ENCODE measurements at regions not wholly inside any gene's neighbourhood (a gene's known extent, or its start where the extent isn't known, plus 50 kb on each side); places are given as distances from the start of the nearest gene placed in this dataset.

DNA sequence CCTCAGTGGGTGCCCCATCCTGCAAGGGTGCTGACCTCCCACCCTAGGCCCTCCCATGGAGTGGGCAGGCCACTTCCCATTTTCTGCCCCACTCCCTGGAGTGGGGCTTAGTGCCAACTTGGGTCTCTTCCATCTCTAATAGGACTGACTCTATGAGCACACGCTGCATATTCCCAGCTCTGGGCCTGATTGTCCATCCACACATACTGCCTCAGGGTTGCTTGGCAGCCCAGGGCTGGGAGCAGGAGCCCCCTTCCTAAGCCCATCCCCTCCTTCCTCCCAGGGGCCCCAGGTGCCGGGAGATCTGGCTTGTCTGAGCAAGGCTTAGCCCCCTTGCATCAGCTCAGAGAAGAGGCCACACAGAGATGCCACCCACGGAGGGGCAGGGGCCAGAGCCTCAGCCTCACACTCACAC, 55.1 kb downstream of the PJA1 start:
- no peak for DNase-seq

DNA sequence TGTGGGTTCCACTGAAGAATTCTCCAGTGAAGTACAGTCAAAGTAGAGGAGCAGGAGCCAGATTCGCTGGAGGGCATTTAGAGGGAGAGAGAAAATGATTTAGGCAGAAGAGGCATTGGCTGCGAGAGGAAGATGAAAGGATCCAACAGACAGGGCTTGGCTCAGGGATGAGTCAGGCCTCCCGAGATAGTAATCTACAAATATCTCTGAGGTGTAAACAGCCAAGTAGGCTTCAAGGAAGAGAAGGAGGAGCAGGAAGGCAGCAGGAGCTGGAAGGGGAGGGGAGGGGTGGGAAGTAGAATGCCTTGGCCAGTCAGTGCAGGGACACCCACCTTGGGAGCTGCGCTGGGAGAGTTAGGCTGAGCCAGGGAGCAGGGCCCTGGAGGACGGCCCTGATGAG, 55.5 kb downstream of the PJA1 start:
- peak in 1 of 56 donors; percentile 3 for DNase-seq

DNA sequence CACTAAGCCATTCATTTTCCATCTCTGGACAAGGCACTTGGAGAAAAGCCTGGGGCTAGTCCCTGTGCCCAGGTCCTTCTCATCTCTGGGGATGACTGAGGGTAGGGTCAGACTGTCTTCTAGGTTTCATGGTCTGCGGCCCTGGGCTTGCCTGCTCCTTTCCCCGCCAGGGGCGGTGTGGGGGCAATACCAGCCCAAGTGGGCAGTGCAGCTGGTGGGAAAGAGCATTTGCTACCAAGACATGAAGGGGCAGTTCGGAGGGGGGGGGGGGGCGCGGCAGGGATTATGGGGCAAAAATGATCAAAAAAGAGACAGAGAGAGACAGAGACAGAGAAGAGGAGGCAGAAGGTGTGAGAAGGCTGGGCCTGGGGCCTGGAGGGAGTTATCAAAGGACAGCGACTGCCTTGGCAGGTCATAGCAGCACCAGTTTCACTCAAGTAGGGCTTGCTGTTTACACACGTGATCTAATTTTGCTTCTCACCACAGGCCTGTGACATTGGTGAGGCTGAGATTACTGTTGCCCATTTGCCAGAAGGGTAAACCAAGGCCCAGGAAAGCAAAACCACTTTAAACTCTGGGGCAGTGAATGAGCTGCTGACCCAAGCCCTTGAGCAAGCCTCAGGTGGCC, 56.1 kb downstream of the PJA1 start:
- DNase-seq: no peak

DNA sequence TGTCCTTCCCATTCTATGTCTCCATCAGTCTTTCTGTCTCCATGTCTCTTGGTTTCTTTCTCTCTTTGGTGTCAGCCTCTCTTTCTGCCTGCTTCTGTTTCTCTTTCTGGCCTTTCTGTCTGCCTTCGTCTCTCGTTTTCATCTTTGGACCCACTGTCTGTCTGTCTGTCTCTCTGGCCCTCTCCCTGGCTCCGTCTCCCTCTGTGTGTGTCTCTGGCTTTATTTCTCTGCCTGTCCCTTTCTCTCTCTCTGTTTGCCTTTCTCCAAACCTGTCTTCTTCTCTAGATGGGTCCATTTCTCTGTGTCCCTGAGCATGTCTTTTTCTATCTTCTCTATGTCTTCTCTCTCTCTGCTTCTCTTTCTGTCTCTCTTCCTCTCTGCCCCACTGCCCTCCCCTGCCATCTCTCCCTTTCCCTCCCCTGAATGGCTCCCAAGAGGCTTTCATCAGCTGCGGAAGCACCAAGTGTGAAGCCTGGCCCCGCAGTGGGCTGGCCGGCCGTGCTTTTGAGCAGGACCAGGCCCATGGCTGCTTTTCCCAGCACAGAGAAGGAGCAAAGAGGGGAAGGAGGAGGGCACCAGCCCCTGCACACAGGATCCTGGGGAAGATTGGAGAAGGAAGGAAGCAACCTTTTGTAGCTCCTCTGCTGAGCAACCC, 57.4 kb downstream of the PJA1 start:
- DNase-seq: no peak

DNA sequence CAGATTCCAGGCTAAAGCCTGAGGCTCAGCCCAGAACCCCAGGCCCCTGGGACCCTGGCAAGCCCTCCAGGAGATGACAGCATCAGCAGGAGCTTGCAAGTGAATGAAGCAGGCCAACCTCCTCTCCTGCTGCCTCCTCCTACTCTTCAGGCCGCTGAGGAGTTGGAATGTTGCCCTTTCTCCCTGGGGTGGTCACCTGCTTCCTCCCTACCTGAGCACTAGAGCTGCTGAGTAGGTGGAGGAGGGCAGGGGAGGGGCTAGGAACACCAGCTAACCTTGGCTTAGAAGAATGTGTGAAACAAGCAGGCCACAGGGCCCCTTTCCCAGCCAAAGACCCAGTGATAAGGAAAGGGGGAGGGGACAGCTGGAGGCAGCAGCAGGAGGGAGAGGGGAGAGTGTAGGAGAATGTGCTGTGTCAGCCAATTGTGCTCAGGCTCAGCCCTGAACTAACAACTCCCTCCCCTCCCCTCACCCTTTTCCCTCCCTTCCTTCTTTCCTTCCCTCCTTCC, 58.0 kb downstream of the PJA1 start:
- no peak for DNase-seq

DNA sequence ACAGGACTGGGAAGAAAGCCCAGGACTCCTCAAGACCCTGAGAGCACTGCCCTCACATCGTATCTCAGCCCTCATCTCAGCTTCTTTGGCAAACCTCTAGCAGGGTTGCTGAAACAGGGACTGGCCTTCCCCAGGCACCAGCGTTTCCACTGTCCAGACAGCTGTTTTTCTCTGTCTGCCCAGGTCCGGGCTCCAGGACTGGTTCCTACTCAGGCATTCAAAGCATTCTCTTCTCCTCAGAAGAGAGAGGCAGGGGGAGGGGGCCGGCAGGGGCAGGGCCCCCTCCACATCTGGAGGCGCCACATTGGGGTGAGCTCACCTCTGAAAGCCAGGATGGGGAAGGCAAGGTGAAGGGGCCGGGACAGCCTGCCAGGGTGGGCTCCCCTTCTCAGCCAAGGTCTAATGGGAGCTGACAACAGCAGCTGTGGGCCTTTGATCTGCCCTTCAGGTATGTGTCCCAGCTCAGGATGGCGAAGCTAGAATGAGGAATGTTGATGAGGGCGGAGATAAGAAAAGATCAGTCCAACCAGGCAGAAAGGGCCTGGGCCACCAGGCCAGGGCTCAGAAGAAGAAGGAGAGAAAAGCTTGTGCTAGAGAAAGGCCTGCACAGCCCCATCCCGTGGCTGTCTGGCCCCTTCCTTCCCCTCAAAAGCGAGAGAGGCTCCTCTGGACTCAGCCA, 60.4 kb downstream of the PJA1 start:
- DNase-seq: no peak

DNA sequence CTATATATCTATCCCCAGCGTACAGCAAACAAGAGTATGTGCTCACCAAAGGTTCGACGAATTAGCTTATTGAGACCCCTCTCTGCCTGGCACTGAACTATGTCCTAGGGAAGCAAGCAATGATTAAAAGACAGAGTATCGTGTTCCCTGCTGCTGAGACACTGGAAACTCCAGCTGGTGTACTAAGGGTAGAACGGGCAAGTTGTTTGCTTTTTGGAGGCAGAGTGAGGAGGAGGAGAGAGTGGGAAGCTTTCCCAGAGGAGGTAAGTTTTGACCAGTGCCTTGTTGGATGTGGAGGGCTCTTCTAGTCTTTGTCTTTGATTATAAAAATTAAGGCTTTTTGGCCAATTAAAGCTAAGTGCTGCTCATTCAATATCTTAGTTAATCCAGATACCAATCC, 61.7 kb downstream of the PJA1 start:
- no peak for DNase-seq

DNA sequence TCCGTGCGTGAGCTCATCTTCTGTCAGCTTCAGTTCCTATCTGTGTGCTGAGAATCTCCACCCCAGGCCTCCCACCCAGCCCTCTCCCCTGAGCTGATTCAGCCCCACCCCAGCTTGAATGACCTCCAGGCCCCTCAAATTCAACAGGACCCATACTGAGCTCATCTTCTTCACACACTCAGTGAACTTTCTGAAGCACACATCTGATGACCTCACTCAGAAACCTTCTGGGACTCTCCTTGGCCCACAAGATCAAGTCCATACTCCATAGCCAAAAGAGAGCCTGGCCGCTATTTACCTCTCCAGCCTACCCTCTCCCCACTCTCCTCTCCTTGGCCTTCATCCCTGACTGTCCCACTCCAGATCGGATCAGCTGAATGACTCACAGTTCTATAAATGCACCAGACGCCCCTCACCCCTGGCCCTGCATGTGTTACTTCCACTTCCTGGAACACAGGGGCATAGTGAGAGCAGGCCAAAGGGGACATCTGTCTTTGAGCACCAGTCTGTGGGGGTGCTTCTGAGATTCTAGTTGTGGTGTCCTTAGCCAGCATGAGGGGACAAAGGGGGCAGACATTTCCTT, 62.5 kb downstream of the PJA1 start:
- DNase-seq: no peak

DNA sequence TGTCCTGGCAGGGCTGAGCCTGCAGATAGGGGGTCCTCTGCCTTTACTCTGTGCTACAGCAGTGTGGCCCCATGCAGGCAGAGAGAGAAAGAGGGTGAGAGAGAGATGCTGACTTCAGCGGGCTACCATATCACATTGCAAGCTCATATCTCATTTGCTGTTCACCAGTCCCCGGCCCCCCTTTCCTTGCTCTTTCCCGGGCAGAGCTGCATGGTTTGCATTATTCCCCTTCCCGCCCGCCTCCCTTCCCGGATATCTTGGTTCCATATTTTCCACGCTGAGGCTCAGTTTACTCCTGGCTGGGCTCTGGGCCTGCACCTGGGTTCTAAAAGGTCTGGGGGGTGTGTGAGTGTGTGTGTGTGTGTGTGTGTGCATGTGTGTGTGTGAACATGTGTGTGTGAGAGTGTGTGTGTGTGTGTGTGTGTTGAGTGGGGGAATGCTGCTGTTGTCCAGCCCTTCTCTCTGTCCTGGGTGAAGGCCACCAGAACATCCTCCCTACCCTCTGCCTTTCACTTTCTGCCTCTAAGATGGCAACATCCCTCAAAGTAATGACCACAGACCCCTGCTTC, 63.5 kb downstream of the PJA1 start:
- DNase-seq: no peak

DNA sequence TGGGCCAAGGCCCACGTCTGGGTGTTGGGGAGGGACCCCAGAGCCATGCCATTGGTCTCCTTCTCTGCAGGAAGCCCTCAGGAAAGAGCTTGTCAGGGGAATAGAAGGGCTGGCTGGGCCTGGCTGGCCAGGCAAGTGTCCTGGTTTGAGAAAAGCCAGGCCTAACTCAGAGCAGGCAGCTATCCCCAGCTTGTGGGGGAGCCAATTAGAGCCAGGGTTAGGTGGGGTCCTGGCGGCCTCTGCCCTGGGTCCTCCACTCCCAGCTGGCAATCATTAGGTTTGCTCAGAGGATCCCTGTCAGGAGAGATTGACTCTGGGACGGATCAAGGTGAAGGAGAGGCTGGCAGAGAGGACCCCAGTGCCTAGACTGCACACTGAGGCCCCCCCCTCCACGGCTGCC, 64.8 kb downstream of the PJA1 start:
- no peak for DNase-seq

DNA sequence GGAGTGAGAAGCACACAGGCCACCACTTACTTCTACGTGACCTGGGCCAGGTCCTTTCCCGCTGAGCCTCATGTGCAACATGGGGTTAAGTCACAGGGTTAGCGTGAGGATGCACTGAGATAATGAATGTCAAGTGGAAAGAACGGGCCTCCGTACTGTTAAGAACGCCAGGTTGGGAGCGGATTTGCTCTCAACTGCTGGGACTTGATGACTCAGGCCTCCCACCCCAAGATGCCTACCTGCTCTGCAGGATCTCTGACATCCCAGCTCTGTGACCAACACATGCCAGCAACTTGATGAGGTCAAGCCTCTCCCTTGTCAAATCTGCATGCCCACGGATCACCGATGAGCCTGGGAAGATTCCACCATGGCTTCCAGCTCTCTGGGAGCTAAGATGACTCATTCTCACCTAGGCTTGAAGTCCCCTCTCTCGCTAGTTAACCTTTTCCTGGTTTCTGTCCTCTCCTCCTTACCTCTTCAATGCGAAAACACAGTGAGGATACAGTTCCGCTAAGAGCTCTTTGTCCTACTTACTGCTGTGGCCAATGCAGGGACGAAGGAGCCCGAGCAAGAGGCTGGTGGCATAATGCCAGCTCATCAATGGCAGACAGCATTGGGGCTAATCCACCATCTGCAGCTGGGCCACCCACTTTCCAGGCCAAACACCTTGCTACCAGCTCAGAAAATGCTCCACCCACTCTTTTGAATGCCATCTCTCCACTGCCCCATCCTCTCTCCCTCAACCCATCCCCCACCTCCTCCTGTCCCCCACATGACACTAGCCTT, 67.6 kb downstream of the PJA1 start:
- DNase-seq: no peak

DNA sequence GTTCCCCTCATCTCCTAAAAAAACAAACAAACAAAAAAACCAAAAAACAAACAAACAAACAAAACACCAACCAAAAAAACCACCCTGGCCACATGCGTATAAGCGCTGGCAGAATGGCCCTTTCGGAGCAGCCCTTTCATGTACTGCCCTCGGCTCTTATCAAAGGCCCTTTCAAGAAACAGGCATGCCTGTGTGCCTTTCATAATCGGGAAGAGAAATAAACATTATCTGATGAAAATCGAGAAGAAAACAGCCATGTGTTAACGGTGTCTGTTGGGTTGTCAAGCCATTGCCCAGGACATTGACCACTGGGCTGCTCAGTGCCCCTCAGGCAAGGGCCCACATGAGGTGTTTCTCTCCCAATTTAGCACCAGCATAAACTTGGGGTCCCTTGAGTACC, 68.3 kb downstream of the PJA1 start:
- peak in 1 of 56 donors; percentile 0 for DNase-seq

DNA sequence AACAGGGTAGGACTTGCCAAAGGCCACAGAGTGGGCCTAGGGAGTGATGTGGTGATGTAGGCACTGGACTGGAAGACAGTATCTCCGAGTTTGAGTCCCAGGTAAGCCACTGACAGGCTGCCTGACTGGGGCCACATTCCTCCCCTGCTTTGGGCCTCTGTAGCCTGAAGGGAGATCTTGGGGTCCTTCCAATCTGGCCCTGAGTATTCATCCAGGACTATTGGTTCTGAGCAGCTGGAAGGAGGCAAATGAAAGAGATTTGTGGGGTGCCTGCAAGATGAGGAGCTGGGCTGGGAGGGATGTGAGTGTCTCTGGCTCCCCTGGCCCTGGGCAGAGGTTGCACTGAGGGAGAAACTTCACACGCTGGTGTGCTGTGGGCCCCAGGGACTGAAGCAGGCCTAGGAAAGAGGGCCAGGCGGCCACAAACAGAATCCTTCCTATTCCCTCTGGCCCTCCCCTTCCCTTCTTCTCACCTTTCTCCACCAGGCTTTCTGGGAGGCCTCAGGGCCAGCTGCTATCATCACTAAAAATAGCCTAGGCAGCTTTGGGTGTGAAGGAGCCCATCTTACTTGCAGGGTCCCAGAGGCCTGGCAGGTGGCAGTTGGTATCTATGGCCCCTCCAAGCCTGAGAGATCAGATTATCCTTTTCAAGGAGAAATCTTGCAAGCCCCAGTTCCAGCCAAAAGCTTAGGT, 70.1 kb downstream of the PJA1 start:
- DNase-seq: no peak

DNA sequence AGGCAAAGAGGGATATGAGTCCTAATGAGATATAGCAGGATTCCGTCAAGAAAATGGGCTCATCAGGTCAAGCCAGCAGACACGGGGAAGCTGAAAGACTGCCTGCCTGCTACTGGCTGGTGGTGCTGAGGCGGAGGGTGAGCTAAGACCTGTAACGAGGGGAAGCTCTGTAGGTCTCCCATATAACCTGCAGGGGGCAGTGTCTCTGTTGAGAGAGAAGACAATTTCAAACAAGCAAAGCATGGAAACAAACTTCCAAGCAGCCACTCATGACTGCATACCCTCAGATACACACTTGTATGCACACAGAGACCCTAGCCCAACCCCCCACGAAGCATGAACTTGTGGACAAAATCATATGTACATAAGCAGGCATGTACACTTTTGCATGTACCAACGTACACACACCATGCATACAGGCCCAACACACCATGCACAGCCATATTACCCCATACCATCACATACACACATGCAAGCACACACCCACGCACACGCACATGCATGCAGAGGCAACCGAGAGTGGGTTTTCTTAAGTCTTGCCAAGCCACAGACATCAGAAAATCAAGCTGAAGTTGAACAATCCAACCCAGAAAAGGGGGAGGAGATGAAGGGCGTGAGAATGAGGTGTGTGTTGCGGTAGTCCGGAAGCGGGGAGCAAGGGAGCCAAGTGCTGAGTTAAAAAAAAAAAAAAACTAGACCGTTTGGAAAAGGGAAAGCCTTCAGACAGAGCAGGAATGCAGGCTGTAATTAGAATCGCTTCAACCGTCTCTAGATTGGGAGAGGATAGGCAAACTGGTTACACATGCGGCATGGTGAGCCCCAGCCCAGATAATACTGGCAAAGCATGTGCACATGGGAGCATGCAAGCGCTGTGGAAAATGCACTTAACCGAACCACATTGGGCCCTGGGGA, 71.0 kb downstream of the PJA1 start:
- DNase-seq: peak in 28 of 56 donors; percentile 1 to 65 (median 8)

DNA sequence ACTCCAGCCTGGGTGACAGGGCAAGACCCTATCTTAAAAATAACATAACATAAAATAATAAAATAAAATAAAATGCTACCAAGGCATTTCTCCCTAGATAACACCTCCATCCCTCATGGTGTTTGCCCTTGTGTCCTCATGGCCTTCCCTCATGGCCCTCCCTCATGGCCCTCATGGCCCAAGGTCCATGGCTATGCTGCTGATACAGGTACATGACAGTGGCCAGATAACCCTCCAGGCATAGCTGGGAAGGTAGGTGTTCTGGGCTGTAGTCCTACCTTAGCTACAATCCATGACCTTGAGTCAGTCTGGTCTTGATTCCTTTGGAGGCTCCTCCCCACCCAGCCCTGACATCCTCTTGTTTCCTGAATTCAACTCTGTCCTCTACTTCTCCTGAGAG, 75.2 kb downstream of the PJA1 start:
- DNase-seq: no peak

DNA sequence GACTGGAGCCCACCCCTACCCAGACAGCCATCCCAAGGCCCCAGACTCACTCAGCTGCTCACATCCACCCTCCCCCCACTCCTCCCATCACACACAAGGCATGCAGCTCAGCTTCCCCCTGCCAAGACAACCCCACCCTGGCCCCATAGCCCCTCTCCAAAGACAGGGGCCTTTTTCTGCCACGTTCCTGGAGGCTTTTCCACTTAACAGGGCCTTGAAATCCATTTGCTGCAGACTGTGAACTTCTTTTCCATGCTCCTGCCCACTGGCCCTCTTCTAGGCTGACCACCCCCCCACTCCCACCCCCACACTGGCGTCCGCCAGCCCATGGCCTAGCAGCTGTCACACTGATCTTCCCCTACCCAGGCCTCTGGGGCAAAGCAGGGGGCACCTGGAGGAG, 76.0 kb downstream of the PJA1 start:
- no peak for DNase-seq

DNA sequence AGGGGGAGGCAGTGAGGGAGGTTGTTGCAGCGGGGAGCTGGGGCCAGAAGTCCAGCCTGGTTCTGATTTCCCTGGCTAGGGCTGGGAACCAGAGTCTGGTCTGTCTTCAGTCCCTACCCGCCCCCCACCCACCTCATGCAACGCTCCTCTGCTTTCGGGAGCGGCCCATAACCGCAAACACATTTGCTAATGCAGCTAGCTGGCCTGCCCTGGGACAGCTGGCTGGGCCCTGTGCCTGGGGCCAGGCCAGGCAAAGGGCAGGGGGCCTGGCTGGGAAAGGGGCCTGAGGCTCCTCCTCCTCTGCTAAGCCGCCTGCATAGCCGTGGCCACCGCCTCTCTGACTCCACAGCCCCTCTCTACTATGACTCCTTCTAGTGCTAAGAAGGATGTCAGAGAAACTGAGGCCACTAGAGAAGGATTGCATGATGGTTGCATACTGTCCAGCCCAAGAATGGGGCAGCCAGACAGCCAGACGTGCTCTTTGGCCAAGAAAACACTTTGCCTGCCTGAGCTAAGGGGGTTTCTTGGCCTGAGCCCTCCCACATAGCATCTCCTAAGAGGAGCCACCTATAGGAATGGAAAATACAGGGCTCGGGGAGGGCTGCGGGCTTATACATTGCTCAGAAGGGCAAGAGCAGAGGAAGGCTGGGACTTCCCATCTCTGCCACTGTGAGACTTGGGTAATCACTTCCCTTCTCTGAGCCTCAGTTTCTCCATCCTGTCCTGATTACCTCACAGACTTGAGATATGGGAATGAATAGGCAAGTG, 76.9 kb downstream of the PJA1 start:
- DNase-seq: no peak

DNA sequence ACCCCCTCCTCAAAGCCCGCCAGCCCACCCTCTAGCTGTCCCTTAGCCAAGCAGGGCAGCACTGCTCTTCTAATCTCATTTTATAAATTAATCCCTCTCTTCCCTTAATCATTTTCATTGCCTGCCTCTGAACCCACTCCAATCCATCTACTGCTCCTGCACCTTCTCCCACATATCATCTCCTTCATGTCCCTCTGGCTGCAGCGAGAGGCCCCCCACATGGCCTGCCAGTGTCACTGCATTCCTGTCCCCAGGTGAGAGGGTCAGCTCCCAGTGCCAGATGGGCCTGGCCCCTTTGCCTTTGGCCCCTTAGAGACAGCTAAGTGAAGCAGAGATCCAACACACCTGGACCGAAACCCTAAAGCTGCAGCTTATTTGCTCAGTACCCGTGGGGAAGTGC, 79.4 kb downstream of the PJA1 start:
- DNase-seq: no peak

DNA sequence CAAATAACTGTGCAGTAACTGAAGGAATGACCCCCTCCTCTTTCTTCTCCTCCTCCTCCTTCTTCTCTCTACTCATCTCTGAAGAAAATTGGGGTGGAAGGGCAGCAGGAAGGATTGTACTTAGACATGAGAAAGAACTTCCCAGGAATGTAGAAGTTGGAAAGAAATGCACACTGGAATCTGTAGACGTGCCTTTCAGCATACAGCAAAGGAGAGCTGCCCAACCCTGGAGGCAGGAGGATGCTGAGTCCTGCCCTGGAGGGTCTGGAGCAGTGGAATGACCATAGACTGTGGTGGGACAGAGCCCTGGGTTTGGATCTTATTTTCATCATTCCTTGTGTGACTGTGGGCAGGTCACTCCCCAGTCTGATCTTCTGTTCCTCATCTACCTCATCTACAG, 80.1 kb downstream of the PJA1 start:
- no peak for DNase-seq

All from amygdala (tissue), 56 donors.